GM21576 (cell line): ENCODE measurements at regions not wholly inside any gene's neighbourhood (a gene's known extent, or its start where the extent isn't known, plus 50 kb on each side); places are given as distances from the start of the nearest gene placed in this dataset.

Experiments
- ATAC-seq: cut with Tn5 transposase; IDR thresholded peaks from one replicate; pipeline ENCODE4 v1.9.1; 2021; ENCODE audit warnings: mild to moderate bottlenecking, moderate library complexity; ENCODE audit not compliant: unreplicated experiment

- no peak for ATAC-seq
Measured at GRCh38 chr21:38898422-38899096, 92.8 kb downstream of the ETS2 start.

- ATAC-seq, result no peak
Measured at GRCh38 chr21:38897532-38898421, 92.0 kb downstream of the ETS2 start.

GRCh38 chr21:38894899-38895298 lies 89.2 kb downstream of the ETS2 start:
- no peak for ATAC-seq

- ATAC-seq, result no peak
Measured at GRCh38 chr21:38888991-38889561, 83.3 kb downstream of the ETS2 start.

- no peak for ATAC-seq
Measured at GRCh38 chr21:38887749-38888148, 82.0 kb downstream of the ETS2 start.

- no peak for ATAC-seq
Measured at GRCh38 chr21:38887062-38887686, 81.4 kb downstream of the ETS2 start.

GRCh38 chr21:38885909-38886308 lies 80.2 kb downstream of the ETS2 start:
- no peak for ATAC-seq

GRCh38 chr21:38884440-38884839 lies 78.7 kb downstream of the ETS2 start:
- ATAC-seq, result no peak

GRCh38 chr21:38883142-38883541 lies 77.4 kb downstream of the ETS2 start:
- no peak for ATAC-seq

- ATAC-seq, result no peak
Measured at GRCh38 chr21:38881131-38881530, 75.4 kb downstream of the ETS2 start.

GRCh38 chr21:38880577-38880966 lies 74.8 kb downstream of the ETS2 start:
- no peak for ATAC-seq

GRCh38 chr21:38879912-38880576 lies 74.3 kb downstream of the ETS2 start:
- ATAC-seq, result no peak

- ATAC-seq, result no peak
Measured at GRCh38 chr21:38878379-38879179, 72.8 kb downstream of the ETS2 start.

- no peak for ATAC-seq
Measured at GRCh38 chr21:38875694-38876492, 70.2 kb downstream of the ETS2 start.
